PC-3 (cell line): ENCODE measurements at regions not wholly inside any gene's neighbourhood (a gene's known extent, or its start where the extent isn't known, plus 50 kb on each side); places are given as distances from the start of the nearest gene placed in this dataset.

Experiments
- ATAC-seq: fragments of 200-7000 bp; cut with Tn5 transposase; 2 replicates; pipeline ENCODE4 v1.9.1; 2020; ENCODE audit warnings: mild to moderate bottlenecking, moderate library complexity
- BruUV-seq: library from RNA; stranded (reverse); fragments of 400-500 nt; replicated peaks from 2 replicates; lab custom pipeline; 2021; lab: Mats Ljungman, UMichigan
- CTCF ChIA-PET: fragments of 300-600 bp; sonication (Branson Sonifier 250); formaldehyde crosslinking; loops from one replicate; lab custom pipeline; 2022; ENCODE audit warnings: antibody characterized with exemption; lab: Charles Lee
- POLR2A ChIA-PET: fragments of 300-600 bp; sonication (Branson Sonifier 250); formaldehyde crosslinking; loops from one replicate; lab custom pipeline; 2022; ENCODE audit warnings: antibody characterized with exemption; ENCODE audit not compliant: unreplicated experiment; lab: Charles Lee
- DNase-seq: peaks from one replicate; pipeline ENCODE4 v3.0.0-alpha.2; 2015
- H2AFZ ChIP-seq: fragments of 300-600 bp; sonication (generic); 2 replicates; pipeline ENCODE4 v1.6.0; 2016; ENCODE audit warnings: antibody characterized with exemption, low read length
- H3F3A ChIP-seq: fragments of 300-600 bp; sonication (generic); one replicate; pipeline ENCODE4 v1.6.0; 2017; ENCODE audit warnings: antibody characterized with exemption, low read length, control low read depth, mild to moderate bottlenecking; ENCODE audit not compliant: unreplicated experiment
- H3K27ac ChIP-seq: fragments of 300-600 bp; sonication (generic); 2 replicates; pipeline ENCODE4 v1.5.1; 2016; ENCODE audit warnings: mild to moderate bottlenecking, low read length
- H3K27me3 ChIP-seq: fragments of 300-600 bp; sonication (generic); 2 replicates; pipeline ENCODE4 v1.6.1; 2016; ENCODE audit warnings: low read length, mixed read lengths
- H3K36me3 ChIP-seq: fragments of 300-600 bp; sonication (generic); 2 replicates; pipeline ENCODE4 v1.6.1; 2016; ENCODE audit warnings: low read depth, mixed run types, low read length, mixed read lengths
- H3K4me1 ChIP-seq: fragments of 300-600 bp; sonication (generic); 2 replicates; pipeline ENCODE4 v1.5.1; 2016; ENCODE audit warnings: low read length; ENCODE audit not compliant: insufficient read depth
- H3K4me2 ChIP-seq: fragments of 300-600 bp; sonication (generic); 2 replicates; pipeline ENCODE4 v1.6.0; 2016; ENCODE audit warnings: low read length
- H3K4me3 ChIP-seq: fragments of 300-600 bp; sonication (generic); 2 replicates; pipeline ENCODE4 v1.5.1; 2016; ENCODE audit warnings: mild to moderate bottlenecking, low read length, mixed read lengths
- H3K79me2 ChIP-seq: fragments of 300-600 bp; sonication (generic); 2 replicates; pipeline ENCODE4 v1.6.1; 2017; ENCODE audit warnings: low read length, mixed read lengths
- H3K9ac ChIP-seq: fragments of 300-600 bp; sonication (generic); 2 replicates; pipeline ENCODE4 v1.6.0; 2016; ENCODE audit warnings: mild to moderate bottlenecking, low read length
- H3K9me2 ChIP-seq: fragments of 300-600 bp; sonication (generic); replicated peaks from 2 replicates; pipeline ENCODE4 v1.6.1; 2016; ENCODE audit warnings: mixed run types, low read length, mixed read lengths
- H3K9me3 ChIP-seq: fragments of 300-600 bp; sonication (generic); 2 replicates; pipeline ENCODE4 v1.6.1; 2016; ENCODE audit warnings: low read length, mixed read lengths
- H4K20me1 ChIP-seq: fragments of 300-600 bp; sonication (generic); 2 replicates; pipeline ENCODE4 v1.6.1; 2016; ENCODE audit warnings: low read length, mixed read lengths
- EZH2 ChIP-seq: fragments of 300-600 bp; sonication (generic); IDR thresholded peaks from one replicate; pipeline ENCODE4 v1.6.1; 2017; ENCODE audit warnings: antibody characterized with exemption, mild to moderate bottlenecking, low read length; ENCODE audit not compliant: unreplicated experiment
- EZH2phosphoT487 ChIP-seq: fragments of 300-600 bp; sonication (generic); IDR thresholded peaks from 2 replicates; pipeline ENCODE4 v1.6.1; 2018; ENCODE audit warnings: mild to moderate bottlenecking, antibody characterized with exemption, low read length, borderline replicate concordance
- intact Hi-C: fragments of 100-400 bp; cut with micrococcal nuclease; formaldehyde crosslinking; loops from 2 replicates; pipeline ENCODE4 v1.9.0; 2023
- TF ChIP-seq, protein P1 (sequence below): fragments of 300-600 bp; sonication (generic); conservative IDR thresholded peaks from 2 replicates; pipeline ENCODE4 v1.5.1; 2017; ENCODE audit warnings: antibody characterized with exemption, low read depth, mild to moderate bottlenecking, low read length

DNA sequence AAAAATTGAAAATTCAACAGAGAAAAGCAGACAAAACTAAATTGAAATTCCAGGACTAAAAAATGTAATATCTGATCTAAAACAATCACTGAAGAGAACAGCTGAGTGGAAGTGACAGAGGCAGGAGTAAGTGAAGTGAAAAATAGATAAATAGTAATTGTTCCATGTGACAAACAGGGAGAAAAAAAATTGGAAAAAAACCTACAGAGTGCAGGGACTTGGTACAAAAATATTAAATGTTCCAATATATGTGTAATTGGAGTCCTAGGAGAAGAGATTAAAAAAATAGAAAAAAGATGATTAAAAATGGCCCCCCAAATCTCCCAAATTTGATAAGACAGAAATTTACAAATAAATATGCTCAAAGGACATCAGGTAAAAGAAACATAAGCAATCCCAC is 63.4 kb upstream of the NAMPT start:
- ATAC-seq (no peak), DNase-seq (no peak)
- H3K36me3 ChIP-seq: no peaks in the 10 kb centered on the region
- peaks cover 28% of the 10 kb centered on the region for H3K4me1 ChIP-seq
- H4K20me1 ChIP-seq: no peaks in the 10 kb centered on the region
- H3K9ac ChIP-seq: no peak overlapping the region
- no peaks in the 10 kb centered on the region for H3K9me2 ChIP-seq
- no TSS peak for BruUV-seq
- no peak overlapping the region for H3K27ac ChIP-seq
- no peaks in the 10 kb centered on the region for H3K79me2 ChIP-seq
- H3F3A ChIP-seq: no peaks in the 10 kb centered on the region
- intact Hi-C loops: loop anchor here (5.0 kb wide), 3 partner anchors 114 to 369 kb away; no protein-coding TSS in a partner anchor
- ChIA-PET POLR2A (interaction anchor here (0.6 kb wide), 1 partner anchor 111 kb away, joined by 7 read pairs; no protein-coding TSS in a partner anchor), CTCF (no interaction called here)
- H2AFZ ChIP-seq: no peak overlapping the region
- no peak for TF ChIP-seq EZH2phosphoT487
- TF ChIP-seq, protein P1, sequence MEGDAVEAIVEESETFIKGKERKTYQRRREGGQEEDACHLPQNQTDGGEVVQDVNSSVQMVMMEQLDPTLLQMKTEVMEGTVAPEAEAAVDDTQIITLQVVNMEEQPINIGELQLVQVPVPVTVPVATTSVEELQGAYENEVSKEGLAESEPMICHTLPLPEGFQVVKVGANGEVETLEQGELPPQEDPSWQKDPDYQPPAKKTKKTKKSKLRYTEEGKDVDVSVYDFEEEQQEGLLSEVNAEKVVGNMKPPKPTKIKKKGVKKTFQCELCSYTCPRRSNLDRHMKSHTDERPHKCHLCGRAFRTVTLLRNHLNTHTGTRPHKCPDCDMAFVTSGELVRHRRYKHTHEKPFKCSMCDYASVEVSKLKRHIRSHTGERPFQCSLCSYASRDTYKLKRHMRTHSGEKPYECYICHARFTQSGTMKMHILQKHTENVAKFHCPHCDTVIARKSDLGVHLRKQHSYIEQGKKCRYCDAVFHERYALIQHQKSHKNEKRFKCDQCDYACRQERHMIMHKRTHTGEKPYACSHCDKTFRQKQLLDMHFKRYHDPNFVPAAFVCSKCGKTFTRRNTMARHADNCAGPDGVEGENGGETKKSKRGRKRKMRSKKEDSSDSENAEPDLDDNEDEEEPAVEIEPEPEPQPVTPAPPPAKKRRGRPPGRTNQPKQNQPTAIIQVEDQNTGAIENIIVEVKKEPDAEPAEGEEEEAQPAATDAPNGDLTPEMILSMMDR: no peak
- no peak for TF ChIP-seq EZH2
- no peak overlapping the region for H3K4me3 ChIP-seq
- no peaks in the 10 kb centered on the region for H3K9me3 ChIP-seq
- no peaks in the 10 kb centered on the region for H3K27me3 ChIP-seq
- no peak overlapping the region for H3K4me2 ChIP-seq

DNA sequence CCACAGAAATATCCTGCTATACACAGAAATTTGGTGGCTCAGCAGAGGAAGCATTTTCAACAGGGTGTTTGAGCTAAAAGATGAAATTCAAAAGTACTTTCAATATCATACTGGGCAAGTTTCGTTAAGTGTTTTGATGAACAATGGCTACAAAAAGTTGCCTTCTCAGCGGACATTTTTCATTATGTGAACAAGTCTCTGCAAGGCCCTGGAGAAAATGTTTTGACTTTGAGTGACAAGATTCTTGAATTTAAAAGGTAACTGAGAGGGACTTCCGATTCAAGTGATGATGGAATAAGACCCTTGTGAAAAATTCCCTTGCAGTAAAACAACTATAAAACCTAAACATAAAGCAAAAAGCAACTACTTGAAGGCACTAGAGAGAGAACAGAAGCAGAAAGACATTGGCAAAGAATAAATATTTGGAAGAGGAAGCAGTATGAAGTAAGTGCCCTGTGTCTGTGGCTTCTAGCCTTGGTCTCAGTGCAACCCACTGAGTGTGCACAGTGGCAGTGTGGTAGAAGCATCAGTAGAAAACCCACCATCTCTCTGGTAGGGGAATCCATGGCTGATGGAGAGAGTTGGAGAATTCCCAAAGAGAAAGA is 62.5 kb upstream of the NAMPT start:
- Histone ChIP-seq H3K4me2 (peak overlapping the region; percentile 18), H3K27me3 (no peaks in the 10 kb centered on the region), H3K79me2 (no peaks in the 10 kb centered on the region), H3K9ac (no peak overlapping the region), H4K20me1 (no peaks in the 10 kb centered on the region), H3K4me1 (peaks cover 28% of the 10 kb centered on the region), H2AFZ (no peak overlapping the region), H3K9me3 (peaks cover 4% of the 10 kb centered on the region; the same call in 1 of the 2 replicates), H3F3A (no peaks in the 10 kb centered on the region), H3K4me3 (no peak overlapping the region), H3K27ac (peak overlapping the region; percentile 7; the same call in 1 of the 2 replicates), H3K9me2 (no peaks in the 10 kb centered on the region), H3K36me3 (no peaks in the 10 kb centered on the region)
- intact Hi-C loops: loop anchor here (5.0 kb wide), 3 partner anchors 115 to 370 kb away; no protein-coding TSS in a partner anchor
- TF ChIP-seq, protein P1: no peak
- TF ChIP-seq EZH2phosphoT487: no peak
- TF ChIP-seq EZH2: no peak
- ChIA-PET POLR2A (interaction anchor here (1.1 kb wide), 1 partner anchor 62 kb away, joined by 5 read pairs; the partner anchor contains the start of gene NAMPT), CTCF (no interaction called here)
- DNase-seq: no peak
- no peak for ATAC-seq
- BruUV-seq: no TSS peak

DNA sequence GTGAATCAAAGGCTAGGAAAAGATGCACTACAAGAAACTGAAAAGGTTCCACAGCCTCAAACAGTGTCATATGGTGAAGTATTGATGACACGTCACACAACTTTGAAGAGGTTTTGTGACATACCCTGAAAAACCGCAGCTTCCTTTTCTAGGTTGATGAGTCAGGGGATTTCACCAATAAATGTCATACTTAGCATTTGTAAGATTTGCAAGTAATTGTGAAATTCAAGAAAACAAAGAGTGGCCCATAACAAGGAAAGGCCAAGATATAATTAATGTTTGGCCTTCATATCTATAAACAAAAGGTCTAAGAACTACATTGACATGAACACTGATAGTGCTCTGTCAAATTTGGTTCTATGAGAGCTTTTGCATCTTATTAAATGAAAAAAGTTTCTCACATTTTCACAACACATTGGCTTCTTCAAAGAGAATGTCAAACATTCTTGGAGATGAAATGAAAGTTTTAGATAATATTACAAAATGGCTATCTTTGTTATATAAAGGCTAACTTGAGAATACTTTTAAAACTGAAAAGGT is 62.0 kb upstream of the NAMPT start:
- H3F3A ChIP-seq: no peaks in the 10 kb centered on the region
- ATAC-seq (peak; percentile 91), DNase-seq (peak; percentile 98)
- H3K27me3 ChIP-seq: no peaks in the 10 kb centered on the region
- peak overlapping the region; percentile 52 for H3K27ac ChIP-seq
- no peaks in the 10 kb centered on the region for H4K20me1 ChIP-seq
- H3K4me1 ChIP-seq: peaks cover 28% of the 10 kb centered on the region
- TF ChIP-seq EZH2phosphoT487 (no peak), EZH2 (no peak)
- TF ChIP-seq, protein P1: no peak
- H3K36me3 ChIP-seq: no peaks in the 10 kb centered on the region
- H3K4me2 ChIP-seq: peak overlapping the region; percentile 18
- H3K9me2 ChIP-seq: no peaks in the 10 kb centered on the region
- no peak overlapping the region for H3K9ac ChIP-seq
- no peak overlapping the region for H2AFZ ChIP-seq
- H3K79me2 ChIP-seq: no peaks in the 10 kb centered on the region
- no peak overlapping the region for H3K4me3 ChIP-seq
- peaks cover 6% of the 10 kb centered on the region; the same call in 1 of the 2 replicates for H3K9me3 ChIP-seq
- POLR2A ChIA-PET: interaction anchor here (0.5 to 1.1 kb wide), 3 partner anchors 16 to 410 kb away, joined by 3 to 5 read pairs (median 3); partner anchors contain the start of gene NAMPT
- intact Hi-C loops: loop anchor here (1.0 to 5.0 kb wide), 6 partner anchors 16 to 371 kb away; no protein-coding TSS in a partner anchor
- CTCF ChIA-PET: no interaction called here
- BruUV-seq: no TSS peak
